ENCODE measurements at regions not wholly inside any gene's neighbourhood (a gene's known extent, or its start where the extent isn't known, plus 50 kb on each side); places are given as distances from the start of the nearest gene placed in this dataset.
A peak's percentile ranks its signal among the peaks of the same experiment; 100 is the strongest.

DNA sequence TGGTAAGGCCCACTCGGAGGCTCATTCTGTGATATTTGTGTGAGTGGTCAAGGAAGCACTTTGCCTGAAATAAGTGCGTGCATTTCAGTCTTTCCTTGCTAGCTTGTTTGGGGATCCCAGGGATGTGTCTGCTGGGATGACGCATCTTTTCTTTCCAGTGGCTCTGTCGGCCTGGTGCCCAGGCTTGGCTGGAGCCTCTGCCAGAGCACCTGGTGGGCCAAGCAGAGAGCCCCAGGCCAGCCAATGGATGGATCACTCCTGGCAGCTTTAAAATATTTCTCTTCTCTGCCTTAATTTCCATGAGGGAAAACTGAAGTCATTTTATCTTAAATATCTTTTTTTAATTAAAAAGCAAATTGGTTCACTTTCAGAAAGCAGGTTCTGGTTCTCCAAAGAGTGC is 501.8 kb upstream of the HS6ST1 start:
- Histone ChIP-seq H3K4me1 (ENCODE audit: insufficient read depth, low read length, poor library complexity, severe bottlenecking) (peaks cover 16% of the 10 kb centered on the region), H3K27me3 (replicated peaks; ENCODE audit: insufficient read depth, low read depth, low read length, poor library complexity) (peaks cover 5% of the 10 kb centered on the region), H3K36me3 (ENCODE audit: insufficient read depth, low read length, poor library complexity, severe bottlenecking) (no peaks in the 10 kb centered on the region), H3K9me3 (ENCODE audit: low read depth, low read length, poor library complexity, severe bottlenecking) (no peaks in the 10 kb centered on the region), H3K4me3 (ENCODE audit: low read depth, low read length, poor library complexity, severe bottlenecking) (no peak overlapping the region), H3K27ac (ENCODE audit: low read depth, low read length, poor library complexity, severe bottlenecking) (no peak overlapping the region)
- ChIA-PET POLR2A (ENCODE audit: low non-redundant PET) (no interaction called here), CTCF (no interaction called here)
- no peak for DNase-seq (ENCODE audit: low spot score)
- intact Hi-C loops (cut with micrococcal nuclease; ENCODE audit: unreplicated experiment), result no loop called here
- no TSS peak for BruUV-seq (replicated peaks)
- TF ChIP-seq, protein P1, sequence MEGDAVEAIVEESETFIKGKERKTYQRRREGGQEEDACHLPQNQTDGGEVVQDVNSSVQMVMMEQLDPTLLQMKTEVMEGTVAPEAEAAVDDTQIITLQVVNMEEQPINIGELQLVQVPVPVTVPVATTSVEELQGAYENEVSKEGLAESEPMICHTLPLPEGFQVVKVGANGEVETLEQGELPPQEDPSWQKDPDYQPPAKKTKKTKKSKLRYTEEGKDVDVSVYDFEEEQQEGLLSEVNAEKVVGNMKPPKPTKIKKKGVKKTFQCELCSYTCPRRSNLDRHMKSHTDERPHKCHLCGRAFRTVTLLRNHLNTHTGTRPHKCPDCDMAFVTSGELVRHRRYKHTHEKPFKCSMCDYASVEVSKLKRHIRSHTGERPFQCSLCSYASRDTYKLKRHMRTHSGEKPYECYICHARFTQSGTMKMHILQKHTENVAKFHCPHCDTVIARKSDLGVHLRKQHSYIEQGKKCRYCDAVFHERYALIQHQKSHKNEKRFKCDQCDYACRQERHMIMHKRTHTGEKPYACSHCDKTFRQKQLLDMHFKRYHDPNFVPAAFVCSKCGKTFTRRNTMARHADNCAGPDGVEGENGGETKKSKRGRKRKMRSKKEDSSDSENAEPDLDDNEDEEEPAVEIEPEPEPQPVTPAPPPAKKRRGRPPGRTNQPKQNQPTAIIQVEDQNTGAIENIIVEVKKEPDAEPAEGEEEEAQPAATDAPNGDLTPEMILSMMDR (conservative IDR thresholded peaks at IDR 0.05; ENCODE audit: low read depth, low read length), result no peak
- TF ChIP-seq EZH2 (IDR thresholded peaks at IDR 0.05; ENCODE audit: borderline replicate concordance, low read depth, low read length, poor library complexity, severe bottlenecking), result no peak

DNA sequence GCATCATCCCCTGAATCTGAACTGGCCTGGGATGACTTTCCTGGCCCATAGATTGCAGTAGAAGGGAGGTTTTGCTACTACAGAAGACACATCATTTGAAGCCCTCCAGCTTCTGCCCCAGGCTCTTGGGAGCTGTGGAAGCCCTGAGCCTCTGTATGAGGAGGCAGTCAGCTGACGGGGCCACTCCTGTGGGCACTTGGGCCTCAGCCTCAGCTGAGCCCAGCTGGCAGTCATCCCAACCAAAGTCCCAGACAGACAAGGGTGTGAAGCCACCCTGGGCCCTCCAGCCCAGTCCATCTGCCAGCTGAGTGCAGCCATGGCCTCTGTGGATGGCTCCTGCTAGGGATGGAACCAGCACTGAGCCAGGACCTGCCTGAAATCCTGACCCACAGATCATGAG is 502.3 kb upstream of the HS6ST1 start:
- Histone ChIP-seq H3K4me3 (ENCODE audit: low read depth, low read length, poor library complexity, severe bottlenecking) (no peak overlapping the region), H3K27ac (ENCODE audit: low read depth, low read length, poor library complexity, severe bottlenecking) (no peak overlapping the region), H3K4me1 (ENCODE audit: insufficient read depth, low read length, poor library complexity, severe bottlenecking) (peaks cover 16% of the 10 kb centered on the region), H3K27me3 (replicated peaks; ENCODE audit: insufficient read depth, low read depth, low read length, poor library complexity) (peaks cover 5% of the 10 kb centered on the region), H3K36me3 (ENCODE audit: insufficient read depth, low read length, poor library complexity, severe bottlenecking) (no peaks in the 10 kb centered on the region), H3K9me3 (ENCODE audit: low read depth, low read length, poor library complexity, severe bottlenecking) (no peaks in the 10 kb centered on the region)
- POLR2A ChIA-PET (ENCODE audit: low non-redundant PET), result no interaction called here
- intact Hi-C loops (cut with micrococcal nuclease; ENCODE audit: unreplicated experiment), result no loop called here
- CTCF ChIA-PET, result no interaction called here
- no peak for DNase-seq (ENCODE audit: low spot score)
- TF ChIP-seq, protein P1 (conservative IDR thresholded peaks at IDR 0.05; ENCODE audit: low read depth, low read length), result no peak
- no peak for TF ChIP-seq EZH2 (IDR thresholded peaks at IDR 0.05; ENCODE audit: borderline replicate concordance, low read depth, low read length, poor library complexity, severe bottlenecking)
- BruUV-seq (replicated peaks), result no TSS peak

DNA sequence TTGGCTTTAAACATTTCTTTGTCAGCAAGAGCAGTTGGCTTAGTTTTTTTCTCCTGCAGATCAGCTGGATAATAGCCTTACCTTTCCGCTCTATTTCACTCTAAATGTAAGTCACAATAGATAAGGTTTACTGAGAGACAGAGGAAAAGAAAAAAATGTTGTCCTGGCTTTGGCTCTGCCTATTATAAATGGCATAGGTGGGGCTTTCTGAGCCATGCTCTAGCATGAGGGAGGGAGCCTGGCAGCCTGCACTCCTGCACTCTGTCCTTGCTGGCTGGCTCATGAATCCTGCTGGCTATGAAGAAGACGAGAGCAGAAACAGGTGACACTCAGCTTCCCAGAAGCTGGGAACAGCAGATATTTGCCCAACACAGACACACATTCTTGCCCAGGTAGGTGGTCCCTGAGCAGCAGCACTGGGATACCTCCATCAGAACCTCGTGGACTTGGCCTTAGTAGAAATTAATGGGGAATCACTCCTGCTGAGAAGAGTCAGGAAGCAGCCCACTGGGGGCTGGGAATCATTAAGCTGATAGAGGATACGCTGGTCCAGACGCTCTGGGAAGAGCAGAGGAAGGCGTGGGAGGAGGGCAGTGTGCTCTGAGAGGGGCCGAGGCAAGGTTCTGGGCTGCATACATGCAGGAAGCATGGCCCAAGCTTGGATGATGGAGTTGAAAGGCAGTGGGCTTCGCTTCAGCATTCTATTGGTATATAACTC is 514.4 kb upstream of the HS6ST1 start:
- CTCF ChIA-PET, result no interaction called here
- no peaks in the 10 kb centered on the region for H3K4me1 ChIP-seq (ENCODE audit: insufficient read depth, low read length, poor library complexity, severe bottlenecking)
- TF ChIP-seq EZH2 (IDR thresholded peaks at IDR 0.05; ENCODE audit: borderline replicate concordance, low read depth, low read length, poor library complexity, severe bottlenecking), result no peak
- TF ChIP-seq, protein P1 (conservative IDR thresholded peaks at IDR 0.05; ENCODE audit: low read depth, low read length), result no peak
- BruUV-seq (replicated peaks), result no TSS peak
- H3K36me3 ChIP-seq (ENCODE audit: insufficient read depth, low read length, poor library complexity, severe bottlenecking), result no peaks in the 10 kb centered on the region
- H3K27ac ChIP-seq (ENCODE audit: low read depth, low read length, poor library complexity, severe bottlenecking), result no peak overlapping the region
- POLR2A ChIA-PET (ENCODE audit: low non-redundant PET), result no interaction called here
- H3K4me3 ChIP-seq (ENCODE audit: low read depth, low read length, poor library complexity, severe bottlenecking), result no peak overlapping the region
- intact Hi-C loops (cut with micrococcal nuclease; ENCODE audit: unreplicated experiment), result no loop called here
- peak; percentile 29 for DNase-seq (ENCODE audit: low spot score)
- H3K27me3 ChIP-seq (replicated peaks; ENCODE audit: insufficient read depth, low read depth, low read length, poor library complexity), result peaks cover 5% of the 10 kb centered on the region
- H3K9me3 ChIP-seq (ENCODE audit: low read depth, low read length, poor library complexity, severe bottlenecking), result no peaks in the 10 kb centered on the region

Data from A673 (cell line).